Daoy (cell line): ENCODE measurements at regions not wholly inside any gene's neighbourhood (a gene's known extent, or its start where the extent isn't known, plus 50 kb on each side); places are given as distances from the start of the nearest gene placed in this dataset.
A peak's percentile ranks its signal among the peaks of the same experiment; 100 is the strongest.
"Not testable (repeated sequence)": the region's sequence is repeated elsewhere in the genome, so short reads cannot be mapped to it uniquely, and the experiment has no call there.

ENCODE experiments used
- DNase-seq: peaks from one replicate; pipeline ENCODE4 v3.0.0-alpha.2; 2015; ENCODE audit warnings: low read depth

DNA sequence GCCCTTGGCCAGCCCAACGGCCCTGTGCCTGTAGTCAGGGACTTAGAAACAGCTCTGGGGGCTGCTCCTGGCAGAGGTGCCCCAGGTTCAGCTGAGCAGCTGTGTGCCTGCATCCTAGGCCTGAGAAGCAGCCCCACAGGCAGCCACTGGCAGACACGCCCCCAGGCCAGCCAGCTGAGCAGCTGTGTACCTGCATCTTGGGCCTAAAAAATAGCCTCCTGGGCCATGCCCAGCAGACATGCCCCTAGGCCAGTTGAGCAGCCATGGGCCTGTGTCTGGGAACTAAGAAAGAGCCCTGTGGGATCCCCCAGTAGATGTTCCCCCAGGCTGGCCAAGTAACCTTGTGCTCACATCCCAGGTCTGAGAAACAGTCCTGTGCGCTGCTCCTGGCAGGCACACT, 64.0 kb downstream of the TBR1 start:
- DNase-seq, result no peak

DNA sequence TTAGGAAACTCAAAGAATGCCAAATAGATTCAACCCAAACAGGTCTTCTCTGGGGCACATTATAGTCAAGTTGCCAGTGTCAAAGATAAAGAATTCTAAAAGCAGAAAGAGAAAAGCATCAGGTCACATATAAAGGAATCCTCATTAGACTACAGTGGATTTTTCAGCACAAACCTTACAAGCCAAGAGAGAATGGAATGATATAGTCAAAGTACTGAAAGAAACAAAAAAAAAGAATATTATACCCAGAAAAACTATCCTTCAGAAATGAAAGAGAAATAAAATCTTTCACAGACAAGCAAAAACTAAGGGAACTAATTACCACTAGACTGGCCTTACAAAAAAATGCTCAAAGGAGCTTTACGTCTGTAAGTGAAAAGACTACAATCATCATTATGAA, 65.5 kb downstream of the TBR1 start:
- DNase-seq, result no peak

DNA sequence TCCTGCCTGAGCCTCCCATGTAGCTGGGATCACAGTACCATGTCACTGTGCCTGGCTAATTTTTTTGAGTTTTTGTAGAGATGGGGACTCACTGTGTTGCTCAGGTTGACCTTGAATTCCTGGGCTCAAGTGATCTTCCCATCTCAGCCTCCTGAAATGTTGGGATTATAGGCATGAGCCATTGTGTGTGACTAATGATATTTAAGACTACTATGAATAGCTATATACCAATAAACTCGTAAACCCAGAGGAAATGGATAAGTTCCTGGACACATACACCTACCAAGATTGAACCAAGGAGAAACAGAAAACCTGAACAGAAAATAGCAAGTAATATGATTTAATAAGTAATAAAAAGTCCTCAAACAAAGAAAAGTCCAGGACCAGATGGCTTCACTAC, 68.0 kb downstream of the TBR1 start:
- no peak for DNase-seq

DNA sequence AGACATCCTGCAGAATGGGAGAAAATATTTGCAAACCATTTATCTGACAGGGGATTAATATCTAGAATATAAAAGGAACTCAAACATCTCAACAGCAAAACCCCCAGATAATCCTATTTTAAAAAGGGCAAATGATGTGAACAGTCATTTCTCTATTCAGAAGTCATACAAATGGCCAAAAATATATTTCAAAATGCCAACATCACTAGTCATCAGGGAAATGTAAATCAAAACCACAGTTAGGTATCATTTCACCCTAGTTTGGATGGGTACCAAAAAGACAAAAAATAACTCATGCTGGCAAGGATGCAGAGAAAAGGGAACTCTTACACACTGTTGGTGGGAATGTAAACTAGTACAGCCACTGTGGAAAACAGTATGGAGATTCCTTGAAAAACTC, 70.0 kb downstream of the TBR1 start:
- DNase-seq, result no peak

DNA sequence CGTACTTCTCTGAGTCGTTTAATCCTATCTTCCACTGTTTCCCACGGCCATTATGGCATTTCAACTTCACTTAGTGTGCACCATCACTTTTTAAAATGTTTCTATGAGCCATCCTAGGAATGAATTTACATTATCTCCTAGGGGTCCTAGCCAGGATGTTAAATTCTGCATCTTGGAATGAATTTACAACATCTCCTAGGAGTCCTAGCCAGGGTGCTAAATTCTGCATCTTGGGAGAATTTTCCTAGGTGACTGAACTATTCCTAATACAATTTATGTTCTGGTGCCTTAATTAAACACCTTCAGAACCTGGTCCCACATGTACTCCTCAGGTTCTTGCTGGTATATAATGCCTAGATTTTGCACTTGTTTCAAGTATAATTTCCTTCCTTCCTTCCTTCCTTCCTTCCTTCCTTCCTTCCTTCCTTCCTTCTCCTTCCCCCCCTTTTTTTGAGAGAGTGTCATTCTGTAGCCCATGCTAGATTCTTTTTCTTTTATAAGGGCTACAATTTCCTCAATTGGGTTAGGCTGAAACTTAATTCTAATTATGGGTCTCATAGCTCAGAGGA, 72.1 kb downstream of the TBR1 start:
- DNase-seq, result no peak

DNA sequence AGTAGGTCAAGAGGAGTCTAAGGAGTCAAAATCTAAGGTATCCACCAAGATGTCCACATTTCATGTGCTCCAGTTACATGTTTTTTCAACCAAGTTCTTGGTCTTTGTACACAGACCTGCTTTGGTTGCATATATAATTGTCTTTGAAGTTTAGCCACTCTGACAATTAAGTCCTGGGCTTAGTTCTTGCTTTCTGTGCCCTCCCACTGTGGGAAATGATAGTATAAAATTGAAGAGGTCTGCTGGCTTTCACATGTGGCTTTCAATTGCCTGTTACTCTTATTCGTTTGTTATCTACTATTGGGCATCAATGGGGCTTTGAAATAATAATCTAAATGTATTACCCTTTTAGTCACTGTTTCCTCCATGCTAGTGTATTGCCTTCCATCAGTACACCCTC, 72.8 kb downstream of the TBR1 start:
- DNase-seq, result no peak

DNA sequence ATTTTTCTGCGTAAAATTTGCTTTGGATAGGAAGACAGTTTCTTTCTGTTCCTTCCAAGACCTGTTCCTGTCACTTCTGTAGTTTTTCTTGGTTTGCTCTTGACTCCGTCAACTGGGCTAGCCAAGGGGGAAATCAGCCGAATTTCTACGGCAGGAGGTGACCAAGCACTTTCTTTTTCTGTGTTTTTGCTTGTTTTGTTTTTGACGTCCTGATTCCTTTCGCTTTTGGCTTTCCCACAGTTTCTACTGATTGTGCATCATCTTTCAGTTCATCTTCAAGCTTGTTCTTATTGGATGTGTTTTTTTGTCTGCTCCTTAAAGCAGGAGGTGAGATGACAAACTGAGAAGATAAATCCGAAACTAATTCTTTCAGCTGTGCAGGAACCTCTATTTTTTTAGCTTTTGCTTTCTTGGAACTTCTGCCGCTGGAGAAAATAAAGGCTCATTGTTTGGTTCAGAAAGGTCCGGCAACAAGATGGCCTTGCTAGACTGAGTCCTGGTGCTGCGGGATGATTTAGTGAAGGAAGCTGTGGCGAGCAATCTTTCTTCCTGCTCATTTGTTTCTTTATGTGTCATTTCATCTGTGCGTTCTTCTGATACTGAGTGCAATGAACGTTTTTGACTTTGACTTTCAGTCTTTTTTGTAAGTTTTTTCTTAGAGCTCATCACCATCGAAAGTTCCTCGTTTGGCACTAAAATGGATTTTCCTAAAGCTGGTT, 85.0 kb downstream of the TBR1 start:
- DNase-seq, result peak; percentile 23

DNA sequence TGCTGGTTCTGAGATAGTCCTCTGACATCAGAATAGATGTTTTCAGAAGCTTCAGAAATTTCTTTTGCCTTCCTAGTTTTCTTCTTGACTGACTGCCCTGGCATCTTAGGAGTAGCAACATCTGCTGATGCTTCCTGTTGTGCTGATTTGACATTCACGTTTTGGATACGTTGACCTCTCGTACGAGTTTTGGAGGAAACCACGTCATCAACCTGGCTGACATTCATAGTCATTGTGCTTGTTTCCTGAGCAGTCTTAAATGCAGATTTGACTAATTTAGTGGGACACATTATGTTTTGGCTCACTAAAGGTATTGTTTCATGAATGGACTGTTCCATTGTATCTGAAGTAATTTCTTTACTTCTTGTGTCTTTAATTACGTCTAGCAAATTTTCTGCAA, 86.2 kb downstream of the TBR1 start:
- not testable (repeated sequence) for DNase-seq

DNA sequence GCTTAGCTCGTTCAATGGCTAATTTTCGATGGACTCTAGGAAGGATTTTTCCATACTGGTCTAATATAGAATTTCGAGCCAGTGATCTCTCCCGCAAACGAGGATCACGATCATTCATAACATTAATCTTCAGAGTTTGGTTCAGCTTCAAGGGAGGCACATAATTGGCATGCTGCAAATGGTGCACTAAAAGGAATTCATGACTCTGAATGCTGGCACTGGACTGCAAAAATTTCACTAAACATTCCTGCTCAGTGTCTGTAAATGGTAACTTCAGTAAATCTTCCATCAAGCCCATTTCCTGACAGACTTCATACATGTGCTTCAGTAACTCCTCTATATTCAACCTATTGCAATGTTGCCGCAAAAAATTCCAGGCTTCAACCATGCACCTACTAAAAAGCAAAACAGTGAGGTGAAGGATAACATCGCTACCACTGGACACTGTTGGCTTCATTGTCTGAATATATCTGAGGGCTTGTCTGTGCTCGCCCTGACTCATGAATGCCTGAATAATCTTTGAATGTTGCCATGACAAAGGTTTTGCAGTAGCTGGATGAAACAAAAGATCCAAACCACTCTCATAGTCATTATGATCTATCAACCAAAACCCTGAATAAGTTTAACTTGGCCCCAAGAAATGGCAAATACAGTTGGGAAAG, 88.7 kb downstream of the TBR1 start:
- not testable (repeated sequence) for DNase-seq

DNA sequence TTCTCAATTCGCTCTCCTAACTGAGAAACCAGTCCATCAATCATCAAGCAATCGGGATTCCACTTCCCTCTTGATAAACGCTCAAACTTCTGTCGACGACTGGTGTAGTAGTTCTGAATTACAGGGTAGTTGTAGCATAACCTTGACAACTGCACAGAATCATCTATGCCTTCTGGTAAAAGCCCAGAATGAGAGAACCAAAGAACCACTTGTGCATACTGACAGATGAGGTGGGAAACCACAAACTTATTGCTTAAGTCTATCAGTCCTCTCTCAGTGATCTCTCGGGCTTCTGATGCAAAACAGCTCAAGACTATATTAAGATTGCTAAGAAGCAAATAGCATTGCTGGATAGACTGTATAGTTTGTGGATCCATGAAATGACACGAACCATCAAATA, 89.4 kb downstream of the TBR1 start:
- not testable (repeated sequence) for DNase-seq

DNA sequence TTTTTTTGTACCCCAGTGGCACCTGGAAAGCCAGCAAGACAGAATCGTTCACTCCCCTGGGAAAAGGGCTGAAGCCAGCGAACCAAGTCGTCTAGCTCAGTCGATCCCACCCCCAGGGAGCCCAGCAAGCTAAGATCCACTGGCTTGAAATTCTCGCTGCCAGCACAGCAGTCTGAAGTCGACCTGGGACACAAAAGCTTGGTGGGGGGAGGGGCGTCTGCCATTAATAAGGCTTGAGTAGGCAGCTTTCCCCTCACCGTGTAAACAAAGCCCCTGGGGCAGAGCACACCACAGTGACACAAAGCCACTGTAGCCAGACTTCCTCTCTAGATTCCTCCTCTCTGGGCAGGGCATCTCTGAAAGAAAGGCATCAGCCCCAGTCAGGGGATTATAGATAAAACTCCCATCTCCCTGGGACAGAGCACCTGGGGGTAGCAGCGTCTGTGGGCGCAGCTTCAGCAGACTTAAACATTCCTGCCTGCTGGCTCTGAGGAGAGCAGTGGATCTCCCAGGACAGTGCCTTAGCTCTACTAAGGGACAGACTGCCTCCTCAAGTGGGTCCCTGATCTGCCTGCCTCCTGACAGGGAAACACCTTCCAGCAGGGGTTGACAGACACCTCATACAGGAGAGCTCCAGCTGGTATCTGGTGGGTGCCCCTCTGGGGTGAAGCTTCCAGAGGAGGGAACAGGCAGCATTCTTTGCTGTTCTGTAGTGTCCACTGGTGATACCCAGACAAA, 97.4 kb downstream of the TBR1 start:
- not testable (repeated sequence) for DNase-seq

DNA sequence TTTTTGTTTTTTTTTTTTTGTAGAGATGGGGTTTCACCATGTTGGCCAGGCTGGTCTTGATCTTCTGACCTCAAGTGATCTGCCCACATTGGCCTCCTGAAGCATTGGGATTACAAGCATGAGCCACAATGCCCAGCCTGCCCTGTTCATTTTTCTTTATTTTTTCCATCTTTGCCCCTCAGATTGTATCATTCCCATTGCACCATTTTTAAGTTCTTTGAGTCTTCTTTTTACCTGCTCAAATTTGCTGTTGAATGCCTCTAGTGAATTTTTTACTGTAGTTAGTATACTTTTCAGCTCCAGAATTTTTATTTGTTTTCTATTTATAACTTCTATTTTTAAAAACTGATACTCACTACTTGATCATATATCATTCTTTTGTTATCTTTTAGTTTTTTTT, 101.4 kb upstream of the SLC4A10 start:
- no peak for DNase-seq

DNA sequence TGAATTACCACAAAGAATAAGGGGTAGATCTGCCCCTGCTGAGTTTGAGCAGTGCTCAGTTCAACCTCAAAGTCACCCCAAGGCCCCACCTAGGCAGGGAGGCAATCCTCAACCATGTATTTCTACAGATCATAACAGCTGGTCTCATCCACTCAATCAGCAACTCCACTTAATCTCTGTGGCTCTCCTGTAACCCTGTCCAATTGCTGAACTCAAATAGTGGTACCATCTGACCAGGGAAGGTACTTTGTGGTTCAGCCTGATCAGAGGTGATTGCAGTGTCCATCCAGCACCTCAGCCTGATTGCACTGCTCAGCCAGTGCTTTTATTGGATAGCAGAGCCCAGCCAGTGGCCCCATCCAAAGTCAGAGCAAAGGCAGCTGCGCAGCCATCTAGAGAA, 91.0 kb upstream of the SLC4A10 start:
- DNase-seq, result no peak

DNA sequence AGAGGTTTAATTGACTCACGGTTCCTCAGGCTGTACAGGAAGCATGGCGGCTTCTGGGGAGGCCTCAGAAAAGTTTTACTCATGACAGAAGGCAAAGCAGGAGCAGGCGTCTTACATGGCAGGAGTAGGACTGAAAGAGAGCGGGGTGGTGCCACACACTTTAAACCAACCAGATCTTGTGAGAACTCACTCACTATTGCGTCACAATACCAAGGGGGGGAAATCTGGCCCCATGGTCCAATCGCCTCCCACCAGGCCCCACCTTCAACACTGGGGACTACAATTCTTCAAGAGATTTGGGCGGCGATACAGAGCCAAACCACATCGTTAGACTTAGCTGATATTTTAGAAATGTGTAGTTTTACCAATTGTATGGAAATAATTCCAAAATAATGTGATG, 77.6 kb upstream of the SLC4A10 start:
- peak; percentile 6 for DNase-seq

DNA sequence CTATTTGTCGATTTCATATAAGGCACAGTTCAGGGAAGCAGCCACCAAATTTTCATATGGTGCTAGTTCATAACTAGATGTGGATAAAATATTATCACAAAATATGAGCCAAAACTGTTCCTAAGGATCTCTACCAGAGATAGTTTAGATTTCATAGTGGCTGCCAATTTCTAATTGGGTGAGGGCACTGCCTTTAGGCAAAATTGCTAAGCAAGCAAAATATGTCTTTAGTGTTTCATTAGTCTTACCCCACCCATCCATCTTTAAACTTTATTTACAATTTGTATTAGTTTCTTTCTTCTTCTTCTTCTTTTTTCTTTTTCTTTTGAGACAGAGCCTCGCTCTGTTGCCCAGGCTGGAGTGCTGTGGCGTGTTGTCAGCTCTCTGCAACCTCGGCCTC, 77.1 kb upstream of the SLC4A10 start:
- DNase-seq, result no peak

DNA sequence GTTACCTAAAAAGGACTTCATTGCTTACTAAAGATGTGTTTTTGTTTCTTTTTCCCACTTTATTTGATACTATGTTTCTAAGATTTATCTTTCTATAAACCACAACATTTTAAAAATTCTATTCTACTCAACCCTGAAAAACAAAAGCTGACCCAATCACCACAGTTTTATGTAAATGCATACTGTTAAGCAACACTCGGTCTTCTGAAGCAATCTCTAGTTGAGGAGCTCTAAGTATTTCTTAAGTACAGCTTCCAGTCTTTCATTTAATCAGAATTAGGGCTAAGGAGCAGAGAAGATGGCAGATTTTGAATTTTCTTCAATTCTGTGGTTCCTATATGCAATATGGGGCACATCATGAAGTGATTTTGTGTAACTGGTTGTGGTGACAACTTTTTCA, 72.2 kb upstream of the SLC4A10 start:
- no peak for DNase-seq

DNA sequence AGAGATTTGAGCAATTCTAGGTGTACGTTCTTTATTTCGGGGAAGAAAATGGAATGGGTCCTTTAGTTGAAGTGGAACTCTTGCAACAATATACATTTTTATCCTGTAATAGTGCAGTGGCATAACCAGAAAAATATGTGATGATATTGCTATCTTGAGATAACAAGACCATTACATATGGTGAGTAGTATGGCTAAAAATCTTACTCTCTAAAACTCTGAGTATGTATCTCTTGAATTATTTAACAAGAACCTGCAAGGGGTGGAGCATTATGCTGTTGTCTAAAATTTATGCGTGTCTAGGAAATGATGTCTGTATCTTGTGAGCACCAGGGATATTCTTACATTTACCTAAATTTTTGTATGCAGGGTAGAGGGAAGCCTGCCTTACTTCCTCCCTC, 68.4 kb upstream of the SLC4A10 start:
- DNase-seq, result no peak

DNA sequence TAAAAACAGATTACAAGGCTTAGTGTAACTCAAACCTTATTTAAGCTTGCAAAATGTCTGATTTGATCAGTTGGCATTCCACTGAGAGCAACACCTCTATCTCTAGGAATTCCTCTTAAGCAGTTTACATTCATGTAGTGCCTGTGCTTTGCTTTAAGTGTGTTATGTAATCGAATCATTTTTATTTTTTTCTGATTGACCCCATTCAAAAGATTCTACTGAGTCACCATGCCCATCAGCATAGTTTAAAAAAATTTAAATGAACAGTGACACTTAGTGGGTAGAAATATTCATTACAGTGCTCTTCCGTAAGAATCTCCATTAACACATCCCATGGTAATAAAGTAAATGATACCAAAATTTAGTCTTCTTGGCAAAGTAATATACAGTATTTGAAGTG, 67.8 kb upstream of the SLC4A10 start:
- no peak for DNase-seq

DNA sequence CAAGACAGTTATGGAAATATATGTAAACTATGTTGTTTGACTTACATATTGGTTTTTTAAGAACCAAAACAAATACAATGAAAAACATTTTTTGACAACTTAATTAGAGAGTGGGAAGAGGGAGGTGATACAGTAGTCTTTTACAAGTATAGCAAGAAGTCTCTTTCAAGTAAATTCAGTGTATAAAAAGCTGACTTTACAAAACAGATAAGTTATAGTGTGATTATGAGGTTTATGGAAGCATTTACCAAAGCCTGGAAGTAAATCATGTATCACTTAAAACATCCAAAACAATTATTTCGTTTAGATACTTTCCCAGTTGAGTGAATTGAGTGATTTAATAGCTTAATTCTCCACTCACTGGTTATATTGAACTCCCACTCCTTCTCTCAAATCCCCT, 66.7 kb upstream of the SLC4A10 start:
- DNase-seq, result no peak

DNA sequence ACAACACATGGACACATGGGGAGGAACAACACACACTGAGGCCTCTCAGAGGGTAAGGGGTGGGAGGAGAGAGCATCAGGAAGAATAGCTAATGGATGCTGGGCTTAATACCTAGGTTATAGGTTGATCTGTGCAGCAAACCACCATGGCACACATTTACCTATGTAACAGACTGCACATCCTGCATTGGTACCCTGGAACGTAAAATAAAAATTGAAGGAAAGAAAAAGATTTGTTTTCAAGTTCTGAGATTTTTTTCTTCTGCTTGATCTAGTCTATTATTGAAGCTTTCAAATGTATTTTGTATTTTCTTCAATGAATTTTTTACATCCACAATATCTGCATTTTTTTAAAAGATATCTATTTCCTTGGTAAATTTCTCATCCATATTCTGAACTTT, 59.3 kb upstream of the SLC4A10 start:
- no peak for DNase-seq

DNA sequence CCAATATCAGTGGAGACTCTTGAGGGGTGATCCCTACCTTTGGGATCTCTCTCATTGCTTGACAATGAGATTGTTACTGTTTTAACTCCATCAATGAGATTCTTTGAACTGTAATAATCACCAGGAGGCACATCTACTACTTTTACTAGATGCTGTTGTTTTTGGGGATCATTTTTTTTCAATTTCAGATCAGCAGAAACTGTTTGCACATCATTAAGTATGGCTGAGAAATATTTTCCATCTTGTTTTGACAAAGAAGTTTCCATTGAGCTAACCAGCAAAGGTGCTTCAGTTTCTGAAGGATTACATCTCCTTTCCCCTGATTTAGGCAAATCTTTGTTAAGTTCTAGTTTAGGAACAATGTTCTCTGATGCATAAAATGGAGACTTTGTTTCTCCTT, 54.8 kb upstream of the SLC4A10 start:
- no peak for DNase-seq

DNA sequence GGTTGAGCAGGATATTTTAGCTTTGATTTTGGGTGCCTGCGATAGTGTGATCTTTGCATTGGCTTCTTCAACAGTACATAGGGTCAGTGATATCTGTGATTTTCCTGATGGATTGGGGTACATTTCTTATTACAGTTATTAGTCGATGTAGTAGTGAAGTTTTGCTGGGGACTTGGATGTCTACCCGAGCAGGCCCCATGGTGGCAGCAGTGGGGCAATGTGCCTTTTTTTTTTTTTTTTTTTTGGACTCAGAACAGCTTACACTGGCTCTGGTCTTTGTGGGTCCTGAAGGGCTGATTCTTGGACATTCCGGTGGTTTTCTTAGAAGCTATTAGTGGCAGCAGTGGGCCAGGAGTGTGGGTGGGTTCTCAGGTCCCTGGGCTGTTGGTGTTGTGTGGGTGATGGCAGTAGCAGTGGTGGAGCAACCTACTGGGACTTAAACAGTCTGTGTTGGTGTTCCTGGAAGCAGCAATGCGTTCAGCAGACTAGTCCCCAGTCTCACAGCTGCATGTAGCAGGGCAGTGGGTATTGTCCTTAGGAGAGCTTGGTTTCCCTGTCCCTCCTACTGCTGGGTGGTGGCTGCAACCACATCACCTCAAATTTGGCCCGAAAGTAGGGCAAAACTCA, 53.7 kb upstream of the SLC4A10 start:
- no peak for DNase-seq
